HT1080 (cell line): ENCODE measurements at regions not wholly inside any gene's neighbourhood (a gene's known extent, or its start where the extent isn't known, plus 50 kb on each side); places are given as distances from the start of the nearest gene placed in this dataset.

ENCODE experiments used
- DNase-seq: peaks from one replicate; pipeline ENCODE4 v3.0.0-alpha.2; 2015; ENCODE audit warnings: low read depth

GRCh38 chr10:10489076-10489475 lies 528.6 kb upstream of the CELF2 start:
- DNase-seq: no peak

GRCh38 chr10:10489805-10490571 lies 527.7 kb upstream of the CELF2 start:
- no peak for DNase-seq

GRCh38 chr10:10490581-10490980 lies 527.1 kb upstream of the CELF2 start:
- DNase-seq: no peak

GRCh38 chr10:10492420-10492819 lies 525.3 kb upstream of the CELF2 start:
- no peak for DNase-seq

GRCh38 chr10:10493833-10494232 lies 523.8 kb upstream of the CELF2 start:
- DNase-seq: no peak

GRCh38 chr10:10497245-10497644 lies 520.4 kb upstream of the CELF2 start:
- no peak for DNase-seq

GRCh38 chr10:10498781-10499180 lies 518.9 kb upstream of the CELF2 start:
- no peak for DNase-seq

GRCh38 chr10:10499839-10500238 lies 517.8 kb upstream of the CELF2 start:
- peak; percentile 58 for DNase-seq

GRCh38 chr10:10500937-10501336 lies 516.7 kb upstream of the CELF2 start:
- DNase-seq: peak; percentile 36

GRCh38 chr10:10503772-10504171 lies 513.9 kb upstream of the CELF2 start:
- no peak for DNase-seq

GRCh38 chr10:10508211-10508610 lies 509.5 kb upstream of the CELF2 start:
- no peak for DNase-seq

- no peak for DNase-seq
Measured at GRCh38 chr10:10510179-10510578, 507.5 kb upstream of the CELF2 start.

- no peak for DNase-seq
Measured at GRCh38 chr10:10513067-10513466, 504.6 kb upstream of the CELF2 start.

- DNase-seq: no peak
Measured at GRCh38 chr10:10513898-10514297, 503.8 kb upstream of the CELF2 start.

GRCh38 chr10:10514797-10515196 lies 502.9 kb upstream of the CELF2 start:
- no peak for DNase-seq

GRCh38 chr10:10515479-10516204 lies 502.0 kb upstream of the CELF2 start:
- no peak for DNase-seq

GRCh38 chr10:10516346-10517130 lies 501.1 kb upstream of the CELF2 start:
- DNase-seq: no peak

GRCh38 chr10:10517866-10518265 lies 499.8 kb upstream of the CELF2 start:
- no peak for DNase-seq

GRCh38 chr10:10519674-10520073 lies 498.0 kb upstream of the CELF2 start:
- no peak for DNase-seq

GRCh38 chr10:10520491-10521385 lies 496.9 kb upstream of the CELF2 start:
- DNase-seq: no peak

- no peak for DNase-seq
Measured at GRCh38 chr10:10526846-10527245, 490.8 kb upstream of the CELF2 start.
